ENCODE measurements at regions not wholly inside any gene's neighbourhood (a gene's known extent, or its start where the extent isn't known, plus 50 kb on each side); places are given as distances from the start of the nearest gene placed in this dataset.

- H3K27ac ChIP-seq, result no peak overlapping the region
- H3K4me1 ChIP-seq, result no peaks in the 10 kb centered on the region
- no peak overlapping the region for H3K4me3 ChIP-seq
- no peak for DNase-seq (ENCODE audit: extremely low spot score in 2 of 2)
- no peaks in the 10 kb centered on the region for H3K9me3 ChIP-seq
- H3K27me3 ChIP-seq, result no peaks in the 10 kb centered on the region
- intact Hi-C loops (cut with DNase I), result no loop called here
- H3K36me3 ChIP-seq, result no peaks in the 10 kb centered on the region
- TF ChIP-seq POLR2AphosphoS5 (IDR thresholded peaks at IDR 0.05; ENCODE audit: insufficient read depth in 1 of 2, low read depth in 1 of 2) (no peak), POLR2A (IDR thresholded peaks at IDR 0.05) (no peak)
- TF ChIP-seq, protein P1, sequence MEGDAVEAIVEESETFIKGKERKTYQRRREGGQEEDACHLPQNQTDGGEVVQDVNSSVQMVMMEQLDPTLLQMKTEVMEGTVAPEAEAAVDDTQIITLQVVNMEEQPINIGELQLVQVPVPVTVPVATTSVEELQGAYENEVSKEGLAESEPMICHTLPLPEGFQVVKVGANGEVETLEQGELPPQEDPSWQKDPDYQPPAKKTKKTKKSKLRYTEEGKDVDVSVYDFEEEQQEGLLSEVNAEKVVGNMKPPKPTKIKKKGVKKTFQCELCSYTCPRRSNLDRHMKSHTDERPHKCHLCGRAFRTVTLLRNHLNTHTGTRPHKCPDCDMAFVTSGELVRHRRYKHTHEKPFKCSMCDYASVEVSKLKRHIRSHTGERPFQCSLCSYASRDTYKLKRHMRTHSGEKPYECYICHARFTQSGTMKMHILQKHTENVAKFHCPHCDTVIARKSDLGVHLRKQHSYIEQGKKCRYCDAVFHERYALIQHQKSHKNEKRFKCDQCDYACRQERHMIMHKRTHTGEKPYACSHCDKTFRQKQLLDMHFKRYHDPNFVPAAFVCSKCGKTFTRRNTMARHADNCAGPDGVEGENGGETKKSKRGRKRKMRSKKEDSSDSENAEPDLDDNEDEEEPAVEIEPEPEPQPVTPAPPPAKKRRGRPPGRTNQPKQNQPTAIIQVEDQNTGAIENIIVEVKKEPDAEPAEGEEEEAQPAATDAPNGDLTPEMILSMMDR (IDR thresholded peaks at IDR 0.05), result no peak
Observed at GRCh38 chr10:6699336-6699735, 119.3 kb upstream of the PRKCQ start.

- H3K4me3 ChIP-seq, result no peak overlapping the region
- H3K9me3 ChIP-seq, result no peaks in the 10 kb centered on the region
- H3K36me3 ChIP-seq, result no peaks in the 10 kb centered on the region
- H3K27ac ChIP-seq, result no peak overlapping the region
- no peak for DNase-seq (ENCODE audit: extremely low spot score in 2 of 2)
- intact Hi-C loops (cut with DNase I), result no loop called here
- no peaks in the 10 kb centered on the region for H3K4me1 ChIP-seq
- TF ChIP-seq POLR2A (IDR thresholded peaks at IDR 0.05) (no peak), POLR2AphosphoS5 (IDR thresholded peaks at IDR 0.05; ENCODE audit: insufficient read depth in 1 of 2, low read depth in 1 of 2) (no peak)
- TF ChIP-seq, protein P1 (IDR thresholded peaks at IDR 0.05), result no peak
- H3K27me3 ChIP-seq, result no peaks in the 10 kb centered on the region
Observed at GRCh38 chr10:6695519-6695918, 115.4 kb upstream of the PRKCQ start.

DNA sequence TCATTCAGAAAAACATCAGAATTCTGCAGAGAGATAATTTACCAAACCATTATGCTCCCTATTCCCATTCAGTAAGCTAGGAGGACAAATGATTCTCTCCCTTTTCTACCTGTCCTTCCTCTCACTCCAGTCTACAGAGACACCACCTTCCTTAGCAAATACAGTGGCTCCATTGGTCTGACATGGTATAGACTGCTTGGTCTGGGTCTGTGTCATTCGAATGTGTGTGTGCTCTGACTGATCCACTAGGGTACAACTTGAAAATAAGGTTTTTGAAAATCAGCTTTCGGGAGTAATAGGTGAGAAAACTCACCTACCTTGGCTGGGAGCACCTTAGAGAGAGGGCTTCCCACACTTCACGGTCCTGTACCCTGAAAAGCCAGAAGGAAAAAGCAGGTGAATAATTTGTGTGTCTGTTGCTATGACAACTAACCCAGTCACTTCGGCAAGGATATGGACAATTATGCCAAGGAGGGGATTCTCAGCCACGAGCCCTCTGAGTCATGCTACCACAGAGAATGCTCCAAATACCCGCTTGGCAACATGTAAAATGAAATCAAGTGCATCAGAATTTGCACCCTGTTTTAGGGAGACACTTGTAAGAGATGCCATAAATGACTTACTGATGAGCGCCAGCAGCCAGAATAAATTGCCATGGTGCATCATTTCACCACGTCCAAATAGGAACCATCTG, 114.5 kb upstream of the PRKCQ start:
- TF ChIP-seq, protein P1 (IDR thresholded peaks at IDR 0.05), result no peak
- intact Hi-C loops (cut with DNase I), result no loop called here

DNA sequence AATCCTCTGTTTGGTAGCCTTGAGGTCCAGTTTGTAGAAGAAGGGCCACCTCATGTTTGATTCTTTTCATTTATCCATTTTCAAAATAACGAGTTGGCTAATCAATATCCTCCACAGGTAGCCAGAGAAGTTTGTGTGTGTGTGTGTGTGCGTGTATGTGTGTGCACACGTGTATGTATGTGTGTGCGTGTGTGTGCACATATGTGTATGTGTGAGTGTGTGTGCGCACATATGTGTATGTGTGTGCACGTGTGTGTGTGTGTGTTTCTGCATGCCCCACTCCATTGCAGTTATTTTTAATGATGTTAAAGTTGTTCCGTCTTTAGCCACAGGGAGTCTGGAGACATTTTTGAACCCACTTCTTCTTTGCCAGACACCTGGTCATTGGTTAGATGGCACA, 112.8 kb upstream of the PRKCQ start:
- no peak overlapping the region for H3K4me3 ChIP-seq
- no peaks in the 10 kb centered on the region for H3K36me3 ChIP-seq
- no peak overlapping the region for H3K27ac ChIP-seq
- H3K4me1 ChIP-seq, result no peaks in the 10 kb centered on the region
- H3K9me3 ChIP-seq, result no peaks in the 10 kb centered on the region
- intact Hi-C loops (cut with DNase I), result no loop called here
- no peak for DNase-seq (ENCODE audit: extremely low spot score in 2 of 2)
- TF ChIP-seq POLR2AphosphoS5 (IDR thresholded peaks at IDR 0.05; ENCODE audit: insufficient read depth in 1 of 2, low read depth in 1 of 2) (no peak), POLR2A (IDR thresholded peaks at IDR 0.05) (no peak)
- TF ChIP-seq, protein P1 (IDR thresholded peaks at IDR 0.05), result no peak
- no peaks in the 10 kb centered on the region for H3K27me3 ChIP-seq

More for the DNA sequence above, 114.5 kb upstream of the PRKCQ start:
- Histone ChIP-seq H3K27ac (no peak overlapping the region), H3K36me3 (no peaks in the 10 kb centered on the region), H3K4me1 (no peaks in the 10 kb centered on the region), H3K4me3 (no peak overlapping the region), H3K9me3 (no peaks in the 10 kb centered on the region), H3K27me3 (no peaks in the 10 kb centered on the region)
- no peak for DNase-seq (ENCODE audit: extremely low spot score in 2 of 2)

DNA sequence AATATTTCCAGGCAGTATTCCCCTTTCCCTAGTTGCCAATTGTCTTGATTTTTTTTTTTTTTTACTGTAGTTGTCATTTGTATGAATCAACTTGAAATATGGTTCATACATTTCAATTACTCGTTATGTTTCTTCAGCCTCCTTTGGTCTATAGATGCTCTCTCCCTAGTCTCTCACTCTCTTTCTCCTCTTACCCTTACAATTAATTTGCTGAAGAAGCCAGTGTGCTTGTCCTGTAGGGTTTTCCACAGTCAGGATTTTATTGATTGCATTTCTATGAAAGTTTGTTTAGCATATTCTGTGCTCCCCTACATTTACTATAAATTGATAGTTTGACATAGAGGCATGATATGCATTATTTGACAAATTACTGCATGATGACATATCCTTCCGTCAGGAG, 112.0 kb upstream of the PRKCQ start:
- H3K4me1 ChIP-seq, result no peaks in the 10 kb centered on the region
- no peak overlapping the region for H3K27ac ChIP-seq
- no peaks in the 10 kb centered on the region for H3K9me3 ChIP-seq
- DNase-seq (ENCODE audit: extremely low spot score in 2 of 2), result no peak
- H3K27me3 ChIP-seq, result no peaks in the 10 kb centered on the region
- H3K36me3 ChIP-seq, result no peaks in the 10 kb centered on the region
- no peak overlapping the region for H3K4me3 ChIP-seq
- TF ChIP-seq POLR2AphosphoS5 (IDR thresholded peaks at IDR 0.05; ENCODE audit: insufficient read depth in 1 of 2, low read depth in 1 of 2) (no peak), POLR2A (IDR thresholded peaks at IDR 0.05) (no peak)
- TF ChIP-seq, protein P1 (IDR thresholded peaks at IDR 0.05), result no peak
- intact Hi-C loops (cut with DNase I), result no loop called here

All from vagina (tissue), 2 donors.